ENCODE measurements at regions not wholly inside any gene's neighbourhood (a gene's known extent, or its start where the extent isn't known, plus 50 kb on each side); places are given as distances from the start of the nearest gene placed in this dataset.

DNA sequence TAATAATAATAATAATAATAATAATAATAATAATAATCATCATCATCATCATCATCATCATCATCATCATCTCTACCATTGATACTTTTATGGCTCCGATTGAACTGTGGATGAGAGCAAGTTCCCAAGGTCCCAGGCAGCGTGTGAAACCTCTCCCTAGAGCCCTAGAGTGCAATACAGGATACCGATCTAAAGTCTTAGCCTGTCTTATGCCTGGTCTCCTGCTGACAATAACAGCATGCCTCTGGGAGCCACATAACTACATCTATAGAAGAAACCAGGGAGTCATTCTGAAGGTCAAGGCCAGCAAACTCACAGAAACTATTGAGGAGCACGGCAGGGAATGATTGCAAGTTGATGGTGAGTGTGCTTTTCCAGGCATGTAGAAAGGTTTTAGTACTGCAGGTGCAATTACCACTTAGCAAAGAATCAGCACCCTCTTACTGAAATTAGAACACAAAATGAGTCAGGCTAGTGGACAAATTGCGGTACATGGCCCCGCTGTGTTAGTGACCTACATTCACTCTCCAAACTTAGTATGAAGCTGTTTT is 457.2 kb upstream of the CDH20 start:
- TF ChIP-seq, protein P1, sequence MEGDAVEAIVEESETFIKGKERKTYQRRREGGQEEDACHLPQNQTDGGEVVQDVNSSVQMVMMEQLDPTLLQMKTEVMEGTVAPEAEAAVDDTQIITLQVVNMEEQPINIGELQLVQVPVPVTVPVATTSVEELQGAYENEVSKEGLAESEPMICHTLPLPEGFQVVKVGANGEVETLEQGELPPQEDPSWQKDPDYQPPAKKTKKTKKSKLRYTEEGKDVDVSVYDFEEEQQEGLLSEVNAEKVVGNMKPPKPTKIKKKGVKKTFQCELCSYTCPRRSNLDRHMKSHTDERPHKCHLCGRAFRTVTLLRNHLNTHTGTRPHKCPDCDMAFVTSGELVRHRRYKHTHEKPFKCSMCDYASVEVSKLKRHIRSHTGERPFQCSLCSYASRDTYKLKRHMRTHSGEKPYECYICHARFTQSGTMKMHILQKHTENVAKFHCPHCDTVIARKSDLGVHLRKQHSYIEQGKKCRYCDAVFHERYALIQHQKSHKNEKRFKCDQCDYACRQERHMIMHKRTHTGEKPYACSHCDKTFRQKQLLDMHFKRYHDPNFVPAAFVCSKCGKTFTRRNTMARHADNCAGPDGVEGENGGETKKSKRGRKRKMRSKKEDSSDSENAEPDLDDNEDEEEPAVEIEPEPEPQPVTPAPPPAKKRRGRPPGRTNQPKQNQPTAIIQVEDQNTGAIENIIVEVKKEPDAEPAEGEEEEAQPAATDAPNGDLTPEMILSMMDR (IDR thresholded peaks at IDR 0.05; ENCODE audit: low read depth, low read length, missing control alignments): no peak
- Histone ChIP-seq H3K36me3 (replicated peaks) (no peaks in the 10 kb centered on the region), H3K4me3 (ENCODE audit: low read depth, low read length) (no peak overlapping the region), H3K27me3 (replicated peaks) (no peaks in the 10 kb centered on the region), H3K27ac (no peak overlapping the region)
- DNase-seq: no peak
- in situ Hi-C loops (cut with HindIII; ENCODE audit: low pct_ligation_motif_present, low sequenced_read_pairs): no loop called here

- H3K36me3 ChIP-seq (replicated peaks): no peaks in the 10 kb centered on the region
- H3K4me3 ChIP-seq (ENCODE audit: low read depth, low read length): no peak overlapping the region
- TF ChIP-seq, protein P1 (IDR thresholded peaks at IDR 0.05; ENCODE audit: low read depth, low read length, missing control alignments): no peak
- no peak for DNase-seq
- no peaks in the 10 kb centered on the region for H3K27me3 ChIP-seq (replicated peaks)
- in situ Hi-C loops (cut with HindIII; ENCODE audit: low pct_ligation_motif_present, low sequenced_read_pairs): no loop called here
- no peak overlapping the region for H3K27ac ChIP-seq
Measured at GRCh38 chr18:60880184-60880583, 453.0 kb upstream of the CDH20 start.

DNA sequence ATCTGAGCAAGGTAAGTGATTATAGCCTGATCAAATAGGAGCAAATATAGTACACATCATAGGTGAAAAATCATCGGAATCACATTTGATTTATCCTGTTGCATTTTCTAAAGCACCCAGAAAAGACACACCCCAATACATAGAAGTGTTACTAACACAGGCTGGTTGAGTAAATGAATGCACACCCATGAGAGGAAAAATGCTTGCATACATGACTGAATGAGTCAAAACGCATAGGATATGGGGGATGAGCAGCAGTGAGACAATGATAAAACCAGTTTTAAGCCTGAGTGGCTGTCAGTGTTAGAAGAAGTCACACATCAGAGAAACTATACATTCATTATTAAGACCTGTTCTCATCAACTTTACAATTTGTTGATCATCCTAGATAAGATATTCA is 449.6 kb upstream of the CDH20 start:
- in situ Hi-C loops (cut with HindIII; ENCODE audit: low pct_ligation_motif_present, low sequenced_read_pairs): no loop called here
- Histone ChIP-seq H3K27me3 (replicated peaks) (no peaks in the 10 kb centered on the region), H3K4me3 (ENCODE audit: low read depth, low read length) (no peak overlapping the region), H3K36me3 (replicated peaks) (no peaks in the 10 kb centered on the region), H3K27ac (no peak overlapping the region)
- no peak for DNase-seq
- TF ChIP-seq, protein P1 (IDR thresholded peaks at IDR 0.05; ENCODE audit: low read depth, low read length, missing control alignments): no peak

GRCh38 chr18:60888071-60888624 is 445.1 kb upstream of the CDH20 start:
- TF ChIP-seq, protein P1 (IDR thresholded peaks at IDR 0.05; ENCODE audit: low read depth, low read length, missing control alignments): no peak
- Histone ChIP-seq H3K4me3 (ENCODE audit: low read depth, low read length) (no peak overlapping the region), H3K27me3 (replicated peaks) (no peaks in the 10 kb centered on the region), H3K36me3 (replicated peaks) (no peaks in the 10 kb centered on the region), H3K27ac (no peak overlapping the region)
- in situ Hi-C loops (cut with HindIII; ENCODE audit: low pct_ligation_motif_present, low sequenced_read_pairs): no loop called here
- DNase-seq: no peak

DNA sequence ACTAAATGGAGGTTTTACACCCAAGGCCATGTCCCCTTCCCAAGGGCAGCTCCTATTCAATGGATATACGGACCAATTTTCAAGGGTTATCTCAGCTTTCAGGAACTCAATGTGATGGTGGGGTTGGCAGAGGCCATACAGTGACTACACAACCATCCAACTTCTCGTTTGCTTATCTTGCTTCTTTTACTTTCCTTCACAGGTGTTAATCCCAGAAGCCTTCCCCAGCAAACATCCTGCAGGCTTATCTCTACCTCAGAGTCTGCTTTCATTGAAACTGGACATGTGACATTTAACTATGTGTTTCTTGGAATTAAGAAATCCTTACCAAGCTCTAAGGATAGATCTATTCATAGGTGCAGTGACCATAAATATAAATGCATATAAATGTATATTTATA is 443.8 kb upstream of the CDH20 start:
- TF ChIP-seq, protein P1 (IDR thresholded peaks at IDR 0.05; ENCODE audit: low read depth, low read length, missing control alignments): no peak
- in situ Hi-C loops (cut with HindIII; ENCODE audit: low pct_ligation_motif_present, low sequenced_read_pairs): no loop called here

GRCh38 chr18:60891936-60892335 is 441.3 kb upstream of the CDH20 start:
- no peaks in the 10 kb centered on the region for H3K27me3 ChIP-seq (replicated peaks)
- H3K4me3 ChIP-seq (ENCODE audit: low read depth, low read length): no peak overlapping the region
- no peak for DNase-seq
- H3K36me3 ChIP-seq (replicated peaks): no peaks in the 10 kb centered on the region
- no peak overlapping the region for H3K27ac ChIP-seq
- in situ Hi-C loops (cut with HindIII; ENCODE audit: low pct_ligation_motif_present, low sequenced_read_pairs): no loop called here
- TF ChIP-seq, protein P1 (IDR thresholded peaks at IDR 0.05; ENCODE audit: low read depth, low read length, missing control alignments): no peak

More for the DNA sequence above, 443.8 kb upstream of the CDH20 start:
- no peak overlapping the region for H3K27ac ChIP-seq
- no peaks in the 10 kb centered on the region for H3K36me3 ChIP-seq (replicated peaks)
- H3K27me3 ChIP-seq (replicated peaks): no peaks in the 10 kb centered on the region
- no peak overlapping the region for H3K4me3 ChIP-seq (ENCODE audit: low read depth, low read length)
- DNase-seq: no peak
